Pancreas (tissue), 10 donors: ENCODE measurements at regions not wholly inside any gene's neighbourhood (a gene's known extent, or its start where the extent isn't known, plus 50 kb on each side); places are given as distances from the start of the nearest gene placed in this dataset.

ENCODE experiments used
- ATAC-seq, 4 donors: fragments of 200-7000 bp; cut with Tn5 transposase; one replicate each; pipeline versions ENCODE4 v1.8.0 to v1.9.1; 2020; ENCODE audit warnings: mild to moderate bottlenecking in 4 of 4, moderate library complexity in 4 of 4
- DNase-seq, 6 donors: peaks; one replicate each; pipeline ENCODE4 v3.0.0-alpha.2; 2020
- FAIRE-seq: peaks from 2 replicates; lab custom pipeline; 2012; peaks lifted over from hg19 to GRCh38; lab: Jason Lieb, UNC
- H3K27ac ChIP-seq, 4 donors: fragments of 200-600 bp; sonication (generic); 1 replicate in 3 of 4; 2 replicates in 1 of 4; pipeline versions ENCODE4 v1.5.0 to v1.8.0; 2020
- H3K27me3 ChIP-seq, 4 donors: fragments of 200-600 bp; one replicate each; pipeline ENCODE4 v1.8.0; 2021
- H3K36me3 ChIP-seq, 3 donors: fragments of 200-600 bp; sonication (generic) in 1 of 3; one replicate each; pipeline versions ENCODE4 v1.5.0 to v1.8.0; 2020 to 2021
- H3K4me1 ChIP-seq, 3 donors: fragments of 200-600 bp; one replicate each; pipeline ENCODE4 v1.8.0; 2021
- H3K4me3 ChIP-seq, 4 donors: fragments of 200-600 bp; sonication (generic) in 2 of 4; one replicate each; pipeline versions ENCODE4 v1.5.0 to v1.8.0; 2020 to 2021
- H3K9me3 ChIP-seq, 4 donors: fragments of 200-600 bp; one replicate each; pipeline ENCODE4 v1.8.0; 2021
- CTCF ChIP-seq, 4 donors: fragments of 200-600 bp; sonication (generic) in 3 of 4; IDR thresholded peaks; one replicate each; pipeline versions ENCODE4 v1.5.0 to v1.8.0; 2021; ENCODE audit warnings: antibody characterized with exemption in 4 of 4
- whole genome bisulfite sequencing, 2 donors: extraction: QIAGEN DNeasy Blood & Tissue Kit; methylation state at CpG; one replicate each; pipeline ENCODE4 v1.1.7; 2013; 5-methylcytosine and 5-hydroxymethylcytosine counted together
- intact Hi-C, 3 donors: fragments of 100-400 bp; cut with DNase I; formaldehyde crosslinking; loops; one replicate each; pipeline versions ENCODE4 v1.11.1 to v1.14.2; 2022
- donor health status: healthy with polysubstance abuse.
- donor health status: DM: no; HTN: no; CAD: no; lungs with moderate emphysema.
- donor health status: DM: no; HTN: no; CAD: no.
- donor health status: control.
- donor health status: control.
- donor health status: Bipolar disorder and iron deficiency.
- donor health status: DM: yes; HTN: yes; CAD: no.
- donor health status: DM: no; HTN: no; CAD: no.
- donor health status: DM: no; HTN: no; CAD: no.
- donor health status: DM: yes; HTN: yes; CAD: no.

GRCh38 chr20:4480104-4480503 is 206.2 kb upstream of the PRNP start:
- DNase-seq (no peak), FAIRE-seq (no peak), ATAC-seq (no peak)
- Histone ChIP-seq H3K36me3 (no peaks in the 10 kb centered on the region), H3K27ac (no peak overlapping the region), H3K4me3 (no peak overlapping the region), H3K9me3 (no peaks in the 10 kb centered on the region), H3K27me3 (no peaks in the 10 kb centered on the region), H3K4me1 (no peaks in the 10 kb centered on the region)
- intact Hi-C loops = no loop called here
- TF ChIP-seq CTCF (IDR thresholded peaks at IDR 0.05) = no peak
- WGBS, 2 donors = 58 to 66% methylated on average over 3 of the region's 3 CpGs

- FAIRE-seq (no peak), ATAC-seq (no peak), DNase-seq (no peak)
- intact Hi-C loops = no loop called here
- Histone ChIP-seq H3K27me3 (no peaks in the 10 kb centered on the region), H3K4me3 (no peak overlapping the region), H3K27ac (no peak overlapping the region), H3K36me3 (no peaks in the 10 kb centered on the region), H3K4me1 (no peaks in the 10 kb centered on the region), H3K9me3 (no peaks in the 10 kb centered on the region)
- WGBS, 2 donors = 65 to 66% methylated on average over 4 of the region's 4 CpGs
- no peak for TF ChIP-seq CTCF (IDR thresholded peaks at IDR 0.05)
These were observed 209.3 kb upstream of the PRNP start for GRCh38 chr20:4476903-4477500.

GRCh38 chr20:4472906-4473305 is 213.3 kb upstream of the PRNP start:
- ATAC-seq (no peak), DNase-seq (no peak), FAIRE-seq (no peak)
- Histone ChIP-seq H3K27ac (no peak overlapping the region), H3K36me3 (no peaks in the 10 kb centered on the region), H3K4me1 (no peaks in the 10 kb centered on the region), H3K9me3 (no peaks in the 10 kb centered on the region), H3K27me3 (no peaks in the 10 kb centered on the region), H3K4me3 (no peak overlapping the region)
- 54 to 64% methylated on average over 2 of the region's 2 CpGs for WGBS, 2 donors
- TF ChIP-seq CTCF (IDR thresholded peaks at IDR 0.05) = no peak
- intact Hi-C loops = no loop called here

GRCh38 chr20:4471221-4471620 is 215.0 kb upstream of the PRNP start:
- no peak for ATAC-seq
- FAIRE-seq = no peak
- Histone ChIP-seq H3K27me3 (no peaks in the 10 kb centered on the region), H3K27ac (no peak overlapping the region), H3K9me3 (no peaks in the 10 kb centered on the region), H3K4me1 (no peaks in the 10 kb centered on the region), H3K4me3 (no peak overlapping the region), H3K36me3 (no peaks in the 10 kb centered on the region)
- TF ChIP-seq CTCF (IDR thresholded peaks at IDR 0.05) = no peak
- WGBS, 2 donors = 73 to 79% methylated on average over 4 of the region's 4 CpGs
- intact Hi-C loops = no loop called here
- DNase-seq = no peak

GRCh38 chr20:4470375-4470774 is 215.9 kb upstream of the PRNP start:
- no peak for TF ChIP-seq CTCF (IDR thresholded peaks at IDR 0.05)
- Histone ChIP-seq H3K27me3 (no peaks in the 10 kb centered on the region), H3K27ac (no peak overlapping the region), H3K4me1 (no peaks in the 10 kb centered on the region), H3K4me3 (no peak overlapping the region), H3K36me3 (no peaks in the 10 kb centered on the region), H3K9me3 (no peaks in the 10 kb centered on the region)
- WGBS, 2 donors = 32 to 34% methylated on average over 3 of the region's 3 CpGs
- DNase-seq (no peak), ATAC-seq (no peak), FAIRE-seq (no peak)
- intact Hi-C loops = no loop called here
